GM12878 (cell line): ENCODE measurements at regions not wholly inside any gene's neighbourhood (a gene's known extent, or its start where the extent isn't known, plus 50 kb on each side); places are given as distances from the start of the nearest gene placed in this dataset.

Experiments
- ATAC-seq: fragments of 200-7000 bp; cut with Tn5 transposase; 3 replicates; pipeline ENCODE4 v1.9.1; 2020; ENCODE audit warnings: mild to moderate bottlenecking, moderate library complexity
- BruUV-seq: library from RNA; stranded (reverse); fragments of 400-500 nt; replicated peaks from 2 replicates; lab custom pipeline; 2021; lab: Mats Ljungman, UMichigan
- CTCF ChIA-PET: fragments of 300-600 bp; sonication (Branson Sonifier 250); formaldehyde crosslinking; extraction: SDS; loops from one replicate; lab custom pipeline; 2021; ENCODE audit warnings: inconsistent platforms; lab: Yijun Ruan, JAX
- POLR2A ChIA-PET: fragments of 350-600 bp; formaldehyde crosslinking; extraction: SDS; loops from one replicate; lab custom pipeline; 2021; ENCODE audit warnings: inconsistent platforms; lab: Charles Lee
- RAD21 ChIA-PET: fragments of 300-600 bp; sonication (Branson Sonifier 250); formaldehyde crosslinking; loops from one replicate; lab custom pipeline; 2023; ENCODE audit warnings: antibody characterized with exemption; ENCODE audit not compliant: unreplicated experiment; lab: Charles Lee
- SMC1A ChIA-PET: fragments of 300-600 bp; sonication (Branson Sonifier 250); formaldehyde crosslinking; loops from one replicate; lab custom pipeline; 2023; ENCODE audit not compliant: unreplicated experiment, uncharacterized antibody; lab: Charles Lee
- DNase-seq: peaks from one replicate; pipeline ENCODE4 v3.0.0-alpha.2; 2011; ENCODE audit warnings: low read depth, low spot score
- FAIRE-seq: peaks from 3 replicates; lab custom pipeline; 2011; peaks lifted over from hg19 to GRCh38; lab: Jason Lieb, UNC
- H2AFZ ChIP-seq: 2 replicates; pipeline ENCODE4 v1.6.0; 2011; ENCODE audit warnings: low read depth, low read length, control low read depth; ENCODE audit not compliant: control insufficient read depth
- H3K27ac ChIP-seq: 2 replicates; pipeline ENCODE4 v1.5.1; 2011; ENCODE audit warnings: control low read depth; ENCODE audit not compliant: control insufficient read depth, insufficient read depth
- H3K27me3 ChIP-seq, 2 experiments: replicated peaks in 1 of 2; 2 replicates each; pipeline versions ENCODE4 v1.6.0 to v1.6.1; 2011; ENCODE audit warnings: low read length in 1 of 2; ENCODE audit not compliant: control insufficient read depth in 2 of 2, insufficient read depth in 2 of 2
- H3K36me3 ChIP-seq, 2 experiments: 2 replicates each; pipeline ENCODE4 v1.5.1; 2011; ENCODE audit warnings: low read length in 1 of 2; ENCODE audit not compliant: control insufficient read depth in 2 of 2, insufficient read depth in 2 of 2
- H3K4me1 ChIP-seq: 2 replicates; pipeline ENCODE4 v1.6.1; 2011; ENCODE audit warnings: mild to moderate bottlenecking, low read length, moderate library complexity, mixed read lengths; ENCODE audit not compliant: control insufficient read depth, insufficient read depth
- H3K4me2 ChIP-seq: 2 replicates; pipeline ENCODE4 v1.6.0; 2011; ENCODE audit warnings: control low read depth; ENCODE audit not compliant: control insufficient read depth, insufficient read depth
- H3K4me3 ChIP-seq: fragments of 200-600 bp; sonication (generic); 2 replicates; pipeline ENCODE4 v1.5.1; 2016
- H3K79me2 ChIP-seq: 2 replicates; pipeline ENCODE4 v1.6.0; 2011; ENCODE audit warnings: low read length; ENCODE audit not compliant: control insufficient read depth, insufficient read depth
- H3K9ac ChIP-seq: 2 replicates; pipeline ENCODE4 v1.8.0; 2011; ENCODE audit warnings: low read length, control low read depth, mixed read lengths; ENCODE audit not compliant: control insufficient read depth, insufficient read depth
- H3K9me3 ChIP-seq: replicated peaks from 3 replicates; pipeline ENCODE4 v1.5.1; 2011; ENCODE audit warnings: mild to moderate bottlenecking, low read length; ENCODE audit not compliant: control insufficient read depth, insufficient read depth
- H4K20me1 ChIP-seq: 2 replicates; pipeline ENCODE4 v1.6.0; 2011; ENCODE audit not compliant: control insufficient read depth, insufficient read depth
- CEBPZ ChIP-seq: fragments of 150-350 bp; IDR thresholded peaks from 2 replicates; pipeline ENCODE4 v1.6.1; 2016; ENCODE audit warnings: low read depth, low read length
- ETV6 ChIP-seq, 2 experiments: fragments of 450-650 bp in 1 of 2; IDR thresholded peaks in 1 of 2; conservative IDR thresholded peaks in 1 of 2; 2 replicates each; pipeline ENCODE4 v1.6.1; 2014; ENCODE audit warnings: antibody characterized with exemption in 1 of 2, borderline replicate concordance in 1 of 2, low read depth in 1 of 2, mild to moderate bottlenecking in 1 of 2, moderate library complexity in 1 of 2
- IRF4 ChIP-seq: IDR thresholded peaks from 2 replicates; pipeline ENCODE4 v1.6.1; 2011; ENCODE audit warnings: low read depth, low read length
- NFYA ChIP-seq: IDR thresholded peaks from 2 replicates; pipeline ENCODE4 v1.6.1; 2011; ENCODE audit warnings: low read depth, mild to moderate bottlenecking, low read length, improper control_type of control experiment, borderline replicate concordance
- NKRF ChIP-seq: fragments of 450-650 bp; conservative IDR thresholded peaks from 2 replicates; pipeline ENCODE4 v1.6.1; 2017; ENCODE audit warnings: mild to moderate bottlenecking, moderate library complexity
- SUZ12 ChIP-seq: fragments of 200-600 bp; sonication (generic); IDR thresholded peaks from one replicate; pipeline ENCODE4 v1.6.1; 2018; ENCODE audit warnings: antibody characterized with exemption, mild to moderate bottlenecking; ENCODE audit not compliant: unreplicated experiment
- TARDBP ChIP-seq: IDR thresholded peaks from 2 replicates; pipeline ENCODE4 v1.6.1; 2016; ENCODE audit warnings: borderline replicate concordance
- USF2 ChIP-seq: IDR thresholded peaks from 2 replicates; pipeline ENCODE4 v1.6.1; 2011; ENCODE audit warnings: low read depth, low read length, improper control_type of control experiment, borderline replicate concordance
- ZBED1 ChIP-seq: IDR thresholded peaks from 2 replicates; pipeline ENCODE4 v1.6.1; 2016; ENCODE audit warnings: borderline replicate concordance
- ZSCAN29 ChIP-seq: fragments of 450-650 bp; IDR thresholded peaks from 2 replicates; pipeline ENCODE4 v1.6.1; 2017; ENCODE audit warnings: mild to moderate bottlenecking, moderate library complexity
- WGBS: methylation state at CpG from one replicate; pipeline ENCODE4 v1.1.6; 2016; ENCODE audit warnings: low lambda C conversion rate; ENCODE audit not compliant: insufficient replicate concordance, insufficient coverage; ENCODE audit errors: missing lambda C conversion rate; 5-methylcytosine and 5-hydroxymethylcytosine counted together
- in situ Hi-C: fragments of 300-500 bp; cut with MboI; formaldehyde crosslinking; loops from 9 replicates; pipeline ENCODE4 v1.14.3; 2018; ENCODE audit warnings: mixed read lengths
- intact Hi-C: fragments of 100-400 bp; cut with micrococcal nuclease; formaldehyde crosslinking; loops from one replicate; pipeline ENCODE4 v1.14.2; 2022; ENCODE audit not compliant: unreplicated experiment

GRCh38 chr14:61113561-61114225 is 132.6 kb downstream of the SLC38A6 start:
- ChIA-PET RAD21 (no interaction called here), SMC1A (no interaction called here), CTCF (no interaction called here), POLR2A (no interaction called here)
- intact Hi-C loops = no loop called here
- Histone ChIP-seq H3K9ac (no peak overlapping the region), H3K36me3 (no peaks in the 10 kb centered on the region), H3K79me2 (no peaks in the 10 kb centered on the region), H3K4me2 (no peak overlapping the region), H3K4me1 (no peaks in the 10 kb centered on the region), H3K9me3 (peaks cover 4% of the 10 kb centered on the region; the same call in 2 of the 3 replicates), H4K20me1 (no peaks in the 10 kb centered on the region), H3K4me3 (no peak overlapping the region), H3K27me3 (no peaks in the 10 kb centered on the region), H2AFZ (no peak overlapping the region), H3K27ac (no peak overlapping the region)
- in situ Hi-C loops = no loop called here
- 53% methylated on average over 6 of the region's 6 CpGs for WGBS
- TF ChIP-seq NFYA (no peak), USF2 (no peak), IRF4 (no peak), ZBED1 (no peak), TARDBP (no peak)
- no peak for FAIRE-seq
- ATAC-seq = no peak
- DNase-seq = no peak
- no TSS peak for BruUV-seq

GRCh38 chr14:61112506-61112905 is 131.5 kb downstream of the SLC38A6 start:
- BruUV-seq = no TSS peak
- POLR2A ChIA-PET = no interaction called here
- 40% methylated on average over 5 of the region's 5 CpGs for WGBS
- FAIRE-seq (no peak), DNase-seq (no peak), ATAC-seq (no peak)
- Histone ChIP-seq H3K4me2 (no peak overlapping the region), H3K79me2 (no peaks in the 10 kb centered on the region), H3K27ac (no peak overlapping the region), H3K27me3 (no peaks in the 10 kb centered on the region), H2AFZ (no peak overlapping the region), H3K4me1 (no peaks in the 10 kb centered on the region), H3K9ac (no peak overlapping the region), H3K9me3 (peaks cover 4% of the 10 kb centered on the region; the same call in 2 of the 3 replicates), H4K20me1 (no peaks in the 10 kb centered on the region), H3K4me3 (no peak overlapping the region), H3K36me3 (no peaks in the 10 kb centered on the region)
- SMC1A ChIA-PET = no interaction called here
- no peak for TF ChIP-seq NKRF
- TF ChIP-seq SUZ12 = no peak
- no peak for TF ChIP-seq ETV6 (conservative IDR thresholded peaks at IDR 0.05 in 1 of 2, IDR thresholded peaks at IDR 0.05 in 1 of 2; ENCODE audit: borderline replicate concordance in 1 of 2, low read depth in 1 of 2)
- no peak for TF ChIP-seq CEBPZ
- TF ChIP-seq ZSCAN29 = no peak
- CTCF ChIA-PET = no interaction called here
- in situ Hi-C loops (no loop called here), intact Hi-C loops (no loop called here)
- RAD21 ChIA-PET = no interaction called here
